OCI-LY1 (cell line): ENCODE measurements at regions not wholly inside any gene's neighbourhood (a gene's known extent, or its start where the extent isn't known, plus 50 kb on each side); places are given as distances from the start of the nearest gene placed in this dataset.

Source experiments
- H2AFZ ChIP-seq: fragments of 200-600 bp; sonication (generic), shearing (Covaris generic); 2 replicates; pipeline ENCODE4 v1.6.0; 2014; ENCODE audit warnings: antibody characterized with exemption, mild to moderate bottlenecking, low read length
- H3F3A ChIP-seq: fragments of 200-600 bp; sonication (generic), shearing (Covaris generic); 2 replicates; pipeline ENCODE4 v1.6.0; 2014; ENCODE audit warnings: mild to moderate bottlenecking, antibody characterized with exemption, low read length, moderate library complexity; ENCODE audit not compliant: insufficient read depth
- H3K27ac ChIP-seq: fragments of 200-600 bp; sonication (generic); 2 replicates; pipeline ENCODE4 v1.5.1; 2014; ENCODE audit warnings: low read length, mixed run types, mild to moderate bottlenecking, low read depth; ENCODE audit not compliant: poor library complexity, severe bottlenecking
- H3K27me3 ChIP-seq: fragments of 200-600 bp; sonication (generic); 2 replicates; pipeline ENCODE4 v1.6.0; 2014; ENCODE audit warnings: antibody characterized with exemption, mild to moderate bottlenecking, low read length, moderate library complexity; ENCODE audit not compliant: insufficient read depth
- H3K36me3 ChIP-seq: fragments of 200-600 bp; sonication (generic); 2 replicates; pipeline ENCODE4 v1.6.1; 2014; ENCODE audit warnings: mild to moderate bottlenecking, antibody characterized with exemption, low read length, moderate library complexity, mixed read lengths; ENCODE audit not compliant: insufficient read depth
- H3K4me1 ChIP-seq: fragments of 200-600 bp; sonication (generic); 2 replicates; pipeline ENCODE4 v1.5.1; 2014; ENCODE audit warnings: mild to moderate bottlenecking, low read length, moderate library complexity; ENCODE audit not compliant: insufficient read depth, severe bottlenecking
- H3K4me2 ChIP-seq: fragments of 200-600 bp; sonication (generic), shearing (Covaris generic); 2 replicates; pipeline ENCODE4 v1.6.1; 2014; ENCODE audit warnings: low read length
- H3K4me3 ChIP-seq: fragments of 200-600 bp; sonication (generic); 2 replicates; pipeline ENCODE4 v1.5.1; 2014; ENCODE audit warnings: low read length, low read depth, mild to moderate bottlenecking, mixed read lengths; ENCODE audit not compliant: poor library complexity, severe bottlenecking
- H3K79me2 ChIP-seq: fragments of 200-600 bp; shearing (Covaris generic); 2 replicates; pipeline ENCODE4 v1.6.1; 2016; ENCODE audit warnings: mixed run types, low read length, mixed read lengths; ENCODE audit not compliant: insufficient read depth
- H3K9ac ChIP-seq: fragments of 200-600 bp; sonication (generic), shearing (Covaris generic); 2 replicates; pipeline ENCODE4 v1.6.1; 2014; ENCODE audit warnings: mild to moderate bottlenecking, low read length, mixed read lengths
- H3K9me2 ChIP-seq: fragments of 200-600 bp; sonication (generic), shearing (Covaris generic); 2 replicates; pipeline ENCODE4 v1.6.1; 2014; ENCODE audit warnings: low read depth, mild to moderate bottlenecking, low read length, mixed read lengths
- H3K9me3 ChIP-seq: fragments of 200-600 bp; shearing (Covaris generic); 2 replicates; pipeline ENCODE4 v1.6.1; 2014; ENCODE audit warnings: low read length, mixed read lengths
- H4K20me1 ChIP-seq: fragments of 200-600 bp; sonication (generic), shearing (Covaris generic); 2 replicates; pipeline ENCODE4 v1.6.0; 2016; ENCODE audit warnings: mild to moderate bottlenecking, low read length; ENCODE audit not compliant: insufficient read depth
- EZH2 ChIP-seq: fragments of 200-600 bp; sonication (generic), shearing (Covaris generic); IDR thresholded peaks from 2 replicates; pipeline ENCODE4 v1.8.0; 2017; ENCODE audit warnings: borderline replicate concordance, mixed run types, mild to moderate bottlenecking, antibody characterized with exemption, low read length, moderate library complexity, mixed read lengths
- TF ChIP-seq, protein P1 (sequence below): fragments of 200-600 bp; sonication (generic), shearing (Covaris generic); IDR thresholded peaks from 2 replicates; pipeline ENCODE4 v1.5.1; 2017; ENCODE audit warnings: mild to moderate bottlenecking, antibody characterized with exemption, low read length, moderate library complexity, mixed read lengths

- no peak overlapping the region for H3K9ac ChIP-seq
- no peaks in the 10 kb centered on the region for H3K9me2 ChIP-seq
- no peaks in the 10 kb centered on the region for H3K36me3 ChIP-seq
- no peak overlapping the region for H3K4me3 ChIP-seq
- H3F3A ChIP-seq = no peaks in the 10 kb centered on the region
- no peaks in the 10 kb centered on the region for H3K27me3 ChIP-seq
- 0 out of 2 replicates have a peak, but pooled peaks cover 3% of the 10 kb centered on the region for H3K9me3 ChIP-seq
- H3K4me2 ChIP-seq = no peak overlapping the region
- no peak overlapping the region for H3K27ac ChIP-seq
- no peaks in the 10 kb centered on the region for H4K20me1 ChIP-seq
- H3K4me1 ChIP-seq = no peaks in the 10 kb centered on the region
- TF ChIP-seq, protein P1, sequence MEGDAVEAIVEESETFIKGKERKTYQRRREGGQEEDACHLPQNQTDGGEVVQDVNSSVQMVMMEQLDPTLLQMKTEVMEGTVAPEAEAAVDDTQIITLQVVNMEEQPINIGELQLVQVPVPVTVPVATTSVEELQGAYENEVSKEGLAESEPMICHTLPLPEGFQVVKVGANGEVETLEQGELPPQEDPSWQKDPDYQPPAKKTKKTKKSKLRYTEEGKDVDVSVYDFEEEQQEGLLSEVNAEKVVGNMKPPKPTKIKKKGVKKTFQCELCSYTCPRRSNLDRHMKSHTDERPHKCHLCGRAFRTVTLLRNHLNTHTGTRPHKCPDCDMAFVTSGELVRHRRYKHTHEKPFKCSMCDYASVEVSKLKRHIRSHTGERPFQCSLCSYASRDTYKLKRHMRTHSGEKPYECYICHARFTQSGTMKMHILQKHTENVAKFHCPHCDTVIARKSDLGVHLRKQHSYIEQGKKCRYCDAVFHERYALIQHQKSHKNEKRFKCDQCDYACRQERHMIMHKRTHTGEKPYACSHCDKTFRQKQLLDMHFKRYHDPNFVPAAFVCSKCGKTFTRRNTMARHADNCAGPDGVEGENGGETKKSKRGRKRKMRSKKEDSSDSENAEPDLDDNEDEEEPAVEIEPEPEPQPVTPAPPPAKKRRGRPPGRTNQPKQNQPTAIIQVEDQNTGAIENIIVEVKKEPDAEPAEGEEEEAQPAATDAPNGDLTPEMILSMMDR = no peak
- no peak for TF ChIP-seq EZH2
- H2AFZ ChIP-seq = no peak overlapping the region
- H3K79me2 ChIP-seq = no peaks in the 10 kb centered on the region
Measured at GRCh38 chr19:13646758-13647157, 117.6 kb upstream of the MRI1 start.

DNA sequence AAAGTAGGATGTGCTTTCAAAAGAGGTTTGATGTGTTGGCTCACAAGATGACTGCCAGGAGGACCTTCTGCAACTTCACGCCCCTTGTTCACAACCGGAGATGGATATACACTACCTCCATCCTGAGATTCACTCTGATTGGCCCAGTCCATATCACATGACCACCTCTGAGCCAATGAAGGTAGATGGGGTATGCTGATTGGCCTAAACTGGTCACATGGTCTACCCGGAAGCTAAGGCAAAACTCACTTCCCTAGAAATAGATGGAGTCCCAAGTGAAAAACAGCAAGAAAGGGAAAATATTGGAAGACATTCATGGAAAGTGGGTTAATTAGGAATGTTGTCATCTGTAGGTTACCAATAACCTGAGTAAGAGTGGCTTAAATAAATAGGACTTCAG, 119.7 kb upstream of the MRI1 start:
- Histone ChIP-seq H3K79me2 (no peaks in the 10 kb centered on the region), H3K9me3 (0 out of 2 replicates have a peak, but pooled peaks cover 3% of the 10 kb centered on the region), H4K20me1 (no peaks in the 10 kb centered on the region), H3K9me2 (no peaks in the 10 kb centered on the region), H2AFZ (no peak overlapping the region), H3K4me2 (no peak overlapping the region), H3K27me3 (no peaks in the 10 kb centered on the region), H3K36me3 (no peaks in the 10 kb centered on the region), H3K4me3 (no peak overlapping the region), H3K4me1 (no peaks in the 10 kb centered on the region), H3K9ac (no peak overlapping the region), H3K27ac (no peak overlapping the region), H3F3A (no peaks in the 10 kb centered on the region)
- TF ChIP-seq, protein P1 = no peak
- TF ChIP-seq EZH2 = no peak

GRCh38 chr19:13640611-13641010, 123.7 kb upstream of the MRI1 start:
- Histone ChIP-seq H3K9me2 (no peaks in the 10 kb centered on the region), H3K27me3 (no peaks in the 10 kb centered on the region), H3K4me1 (no peaks in the 10 kb centered on the region), H3K9ac (no peak overlapping the region), H3K4me3 (no peak overlapping the region), H3K79me2 (no peaks in the 10 kb centered on the region), H3K9me3 (0 out of 2 replicates have a peak, but pooled peaks cover 3% of the 10 kb centered on the region), H4K20me1 (no peaks in the 10 kb centered on the region), H3K27ac (no peak overlapping the region), H3K4me2 (no peak overlapping the region), H3K36me3 (no peaks in the 10 kb centered on the region), H3F3A (no peaks in the 10 kb centered on the region), H2AFZ (no peak overlapping the region)
- TF ChIP-seq, protein P1 = no peak
- TF ChIP-seq EZH2 = no peak
